ENCODE measurements at regions not wholly inside any gene's neighbourhood (a gene's known extent, or its start where the extent isn't known, plus 50 kb on each side); places are given as distances from the start of the nearest gene placed in this dataset.

GRCh38 chr6:163789199-163789810, 374.8 kb downstream of the QKI start:
- Histone ChIP-seq H3K4me3 (ENCODE audit: low read length) (no peak overlapping the region), H3K9me3 (ENCODE audit: low read length) (no peaks in the 10 kb centered on the region), H3K4me2 (ENCODE audit: low read length) (no peak overlapping the region), H2AFZ (ENCODE audit: low read depth, low read length) (no peak overlapping the region), H3K36me3 (ENCODE audit: insufficient read depth, low read length) (no peaks in the 10 kb centered on the region), H3K79me2 (replicated peaks; ENCODE audit: insufficient read depth, low read length) (no peaks in the 10 kb centered on the region), H3K9ac (ENCODE audit: low read length) (no peak overlapping the region), H3K9me2 (ENCODE audit: insufficient read depth, low read length) (no peaks in the 10 kb centered on the region), H3K27ac (ENCODE audit: low read length) (no peak overlapping the region), H3K27me3 (ENCODE audit: insufficient read depth, low read depth, low read length) (no peaks in the 10 kb centered on the region), H3F3A (ENCODE audit: insufficient read depth, low read length, poor library complexity, severe bottlenecking) (no peaks in the 10 kb centered on the region), H4K20me1 (ENCODE audit: insufficient read depth) (no peaks in the 10 kb centered on the region)
- TF ChIP-seq EZH2 (IDR thresholded peaks at IDR 0.05; ENCODE audit: borderline replicate concordance, insufficient read depth, low read length, poor library complexity, severe bottlenecking) = no peak
- TF ChIP-seq RAD21 (conservative IDR thresholded peaks at IDR 0.05) = no peak
- no peak for TF ChIP-seq POLR2AphosphoS5 (IDR thresholded peaks at IDR 0.05)

- H3K9ac ChIP-seq (ENCODE audit: low read length) = no peak overlapping the region
- no peaks in the 10 kb centered on the region for H3K36me3 ChIP-seq (ENCODE audit: insufficient read depth, low read length)
- H4K20me1 ChIP-seq (ENCODE audit: insufficient read depth) = no peaks in the 10 kb centered on the region
- H3K4me2 ChIP-seq (ENCODE audit: low read length) = no peak overlapping the region
- H3K9me2 ChIP-seq (ENCODE audit: insufficient read depth, low read length) = no peaks in the 10 kb centered on the region
- H3K9me3 ChIP-seq (ENCODE audit: low read length) = no peaks in the 10 kb centered on the region
- no peaks in the 10 kb centered on the region for H3F3A ChIP-seq (ENCODE audit: insufficient read depth, low read length, poor library complexity, severe bottlenecking)
- no peak overlapping the region for H3K27ac ChIP-seq (ENCODE audit: low read length)
- H3K4me3 ChIP-seq (ENCODE audit: low read length) = no peak overlapping the region
- no peak for TF ChIP-seq TAF1 (IDR thresholded peaks at IDR 0.05; ENCODE audit: low read depth)
- no peak for TF ChIP-seq EZH2 (IDR thresholded peaks at IDR 0.05; ENCODE audit: borderline replicate concordance, insufficient read depth, low read length, poor library complexity, severe bottlenecking)
- TF ChIP-seq, protein P1, sequence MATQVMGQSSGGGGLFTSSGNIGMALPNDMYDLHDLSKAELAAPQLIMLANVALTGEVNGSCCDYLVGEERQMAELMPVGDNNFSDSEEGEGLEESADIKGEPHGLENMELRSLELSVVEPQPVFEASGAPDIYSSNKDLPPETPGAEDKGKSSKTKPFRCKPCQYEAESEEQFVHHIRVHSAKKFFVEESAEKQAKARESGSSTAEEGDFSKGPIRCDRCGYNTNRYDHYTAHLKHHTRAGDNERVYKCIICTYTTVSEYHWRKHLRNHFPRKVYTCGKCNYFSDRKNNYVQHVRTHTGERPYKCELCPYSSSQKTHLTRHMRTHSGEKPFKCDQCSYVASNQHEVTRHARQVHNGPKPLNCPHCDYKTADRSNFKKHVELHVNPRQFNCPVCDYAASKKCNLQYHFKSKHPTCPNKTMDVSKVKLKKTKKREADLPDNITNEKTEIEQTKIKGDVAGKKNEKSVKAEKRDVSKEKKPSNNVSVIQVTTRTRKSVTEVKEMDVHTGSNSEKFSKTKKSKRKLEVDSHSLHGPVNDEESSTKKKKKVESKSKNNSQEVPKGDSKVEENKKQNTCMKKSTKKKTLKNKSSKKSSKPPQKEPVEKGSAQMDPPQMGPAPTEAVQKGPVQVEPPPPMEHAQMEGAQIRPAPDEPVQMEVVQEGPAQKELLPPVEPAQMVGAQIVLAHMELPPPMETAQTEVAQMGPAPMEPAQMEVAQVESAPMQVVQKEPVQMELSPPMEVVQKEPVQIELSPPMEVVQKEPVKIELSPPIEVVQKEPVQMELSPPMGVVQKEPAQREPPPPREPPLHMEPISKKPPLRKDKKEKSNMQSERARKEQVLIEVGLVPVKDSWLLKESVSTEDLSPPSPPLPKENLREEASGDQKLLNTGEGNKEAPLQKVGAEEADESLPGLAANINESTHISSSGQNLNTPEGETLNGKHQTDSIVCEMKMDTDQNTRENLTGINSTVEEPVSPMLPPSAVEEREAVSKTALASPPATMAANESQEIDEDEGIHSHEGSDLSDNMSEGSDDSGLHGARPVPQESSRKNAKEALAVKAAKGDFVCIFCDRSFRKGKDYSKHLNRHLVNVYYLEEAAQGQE (IDR thresholded peaks at IDR 0.05; ENCODE audit: borderline replicate concordance) = no peak
- TF ChIP-seq SMC3 (conservative IDR thresholded peaks at IDR 0.05; ENCODE audit: poor library complexity) = no peak
- TF ChIP-seq, protein P2, sequence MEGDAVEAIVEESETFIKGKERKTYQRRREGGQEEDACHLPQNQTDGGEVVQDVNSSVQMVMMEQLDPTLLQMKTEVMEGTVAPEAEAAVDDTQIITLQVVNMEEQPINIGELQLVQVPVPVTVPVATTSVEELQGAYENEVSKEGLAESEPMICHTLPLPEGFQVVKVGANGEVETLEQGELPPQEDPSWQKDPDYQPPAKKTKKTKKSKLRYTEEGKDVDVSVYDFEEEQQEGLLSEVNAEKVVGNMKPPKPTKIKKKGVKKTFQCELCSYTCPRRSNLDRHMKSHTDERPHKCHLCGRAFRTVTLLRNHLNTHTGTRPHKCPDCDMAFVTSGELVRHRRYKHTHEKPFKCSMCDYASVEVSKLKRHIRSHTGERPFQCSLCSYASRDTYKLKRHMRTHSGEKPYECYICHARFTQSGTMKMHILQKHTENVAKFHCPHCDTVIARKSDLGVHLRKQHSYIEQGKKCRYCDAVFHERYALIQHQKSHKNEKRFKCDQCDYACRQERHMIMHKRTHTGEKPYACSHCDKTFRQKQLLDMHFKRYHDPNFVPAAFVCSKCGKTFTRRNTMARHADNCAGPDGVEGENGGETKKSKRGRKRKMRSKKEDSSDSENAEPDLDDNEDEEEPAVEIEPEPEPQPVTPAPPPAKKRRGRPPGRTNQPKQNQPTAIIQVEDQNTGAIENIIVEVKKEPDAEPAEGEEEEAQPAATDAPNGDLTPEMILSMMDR (IDR thresholded peaks at IDR 0.05; ENCODE audit: poor library complexity, severe bottlenecking) = no peak
- TF ChIP-seq POLR2AphosphoS5 (IDR thresholded peaks at IDR 0.05) = no peak
- no peaks in the 10 kb centered on the region for H3K79me2 ChIP-seq (replicated peaks; ENCODE audit: insufficient read depth, low read length)
- H2AFZ ChIP-seq (ENCODE audit: low read depth, low read length) = no peak overlapping the region
- H3K27me3 ChIP-seq (ENCODE audit: insufficient read depth, low read depth, low read length) = no peaks in the 10 kb centered on the region
These were observed 372.6 kb downstream of the QKI start for GRCh38 chr6:163786995-163787671.

Measured in neural cell (in vitro differentiated cells).